GM12878 (cell line): ENCODE measurements at regions not wholly inside any gene's neighbourhood (a gene's known extent, or its start where the extent isn't known, plus 50 kb on each side); places are given as distances from the start of the nearest gene placed in this dataset.

ENCODE experiments used
- CTCF ChIP-seq, 3 experiments: IDR thresholded peaks in 2 of 3; conservative IDR thresholded peaks in 1 of 3; 2 replicates each; pipeline ENCODE4 v1.5.1; 2011; ENCODE audit warnings: low read depth in 3 of 3, low read length in 3 of 3, mild to moderate bottlenecking in 3 of 3, control low read depth in 2 of 3, moderate library complexity in 2 of 3, inconsistent platforms in 1 of 3, mixed read lengths in 1 of 3; ENCODE audit not compliant: control insufficient read depth in 2 of 3, insufficient read depth in 1 of 3; ENCODE audit errors: extremely low read depth in 1 of 3
- EZH2 ChIP-seq: IDR thresholded peaks from 2 replicates; pipeline ENCODE4 v1.6.1; 2012; ENCODE audit warnings: low read depth, mild to moderate bottlenecking, control low read depth, inconsistent platforms, low read length, borderline replicate concordance; ENCODE audit not compliant: control insufficient read depth
- FOS ChIP-seq: IDR thresholded peaks from 3 replicates; pipeline ENCODE4 v1.6.1; 2011; ENCODE audit warnings: borderline replicate concordance; ENCODE audit not compliant: insufficient read length; ENCODE audit errors: extremely low read depth
- MTA2 ChIP-seq: fragments of 450-650 bp; IDR thresholded peaks from 2 replicates; pipeline ENCODE4 v1.6.1; 2016; ENCODE audit warnings: low read depth, mild to moderate bottlenecking, moderate library complexity
- POLR2AphosphoS5 ChIP-seq: IDR thresholded peaks from 2 replicates; pipeline ENCODE4 v1.6.1; 2011; ENCODE audit warnings: mild to moderate bottlenecking, low read length, inconsistent platforms
- PRDM15 ChIP-seq: fragments of 450-650 bp; formaldehyde crosslinking; IDR thresholded peaks from 2 replicates; pipeline ENCODE4 v1.4.0; 2020; ENCODE audit warnings: mild to moderate bottlenecking, moderate library complexity
- SMARCA5 ChIP-seq: fragments of 450-650 bp; IDR thresholded peaks from 2 replicates; pipeline ENCODE4 v1.6.1; 2017; ENCODE audit warnings: mild to moderate bottlenecking
- SMC3 ChIP-seq: IDR thresholded peaks from 2 replicates; pipeline ENCODE4 v1.6.1; 2011; ENCODE audit warnings: low read length, improper control_type of control experiment, borderline replicate concordance
- SP1 ChIP-seq: IDR thresholded peaks from one replicate; pipeline ENCODE4 v1.6.1; 2011; ENCODE audit warnings: low read depth, low read length
- SPI1 ChIP-seq: IDR thresholded peaks from 2 replicates; pipeline ENCODE4 v1.6.1; 2011; ENCODE audit warnings: low read depth, mild to moderate bottlenecking, low read length, moderate library complexity, borderline replicate concordance; ENCODE audit not compliant: insufficient read depth
- SUZ12 ChIP-seq: fragments of 200-600 bp; sonication (generic); IDR thresholded peaks from one replicate; pipeline ENCODE4 v1.6.1; 2018; ENCODE audit warnings: antibody characterized with exemption, mild to moderate bottlenecking; ENCODE audit not compliant: unreplicated experiment
- TAF1 ChIP-seq: IDR thresholded peaks from 2 replicates; pipeline ENCODE4 v1.6.1; 2011; ENCODE audit warnings: mild to moderate bottlenecking, low read depth, low read length, borderline replicate concordance
- TBL1XR1 ChIP-seq: IDR thresholded peaks from 2 replicates; pipeline ENCODE4 v1.6.1; 2012; ENCODE audit warnings: low read depth, low read length, improper control_type of control experiment
- ZBTB4 ChIP-seq: fragments of 450-650 bp; formaldehyde crosslinking; IDR thresholded peaks from 2 replicates; pipeline ENCODE4 v1.4.0; 2022; ENCODE audit warnings: mild to moderate bottlenecking, moderate library complexity

GRCh38 chr11:33567004-33567403, 133.6 kb downstream of the C11orf91 start:
- TF ChIP-seq MTA2 (no peak), SPI1 (no peak), POLR2AphosphoS5 (no peak), CTCF (IDR thresholded peaks at IDR 0.05 in 2 of 3, conservative IDR thresholded peaks at IDR 0.05 in 1 of 3; ENCODE audit: control insufficient read depth in 2 of 3, extremely low read depth in 1 of 3, insufficient read depth in 1 of 3, low read depth in 3 of 3, low read length in 3 of 3) (no peak), EZH2 (no peak), SUZ12 (no peak), PRDM15 (CRISPR knock-in tag) (no peak), FOS (no peak), SP1 (no peak), SMC3 (no peak), ZBTB4 (no peak), SMARCA5 (no peak), TAF1 (no peak), TBL1XR1 (no peak)
